OCI-LY7 (cell line): ENCODE measurements at regions not wholly inside any gene's neighbourhood (a gene's known extent, or its start where the extent isn't known, plus 50 kb on each side); places are given as distances from the start of the nearest gene placed in this dataset.
A peak's percentile ranks its signal among the peaks of the same experiment; 100 is the strongest.

Experiments used
- BruUV-seq: library from RNA; stranded (reverse); fragments of 400-500 nt; replicated peaks from 2 replicates; lab custom pipeline; 2021; lab: Mats Ljungman, UMichigan
- CTCF ChIA-PET: fragments of 300-600 bp; sonication (Branson Sonifier 250); formaldehyde crosslinking; loops from one replicate; lab custom pipeline; 2022; ENCODE audit warnings: antibody characterized with exemption; ENCODE audit not compliant: unreplicated experiment; lab: Charles Lee
- POLR2A ChIA-PET: fragments of 300-600 bp; sonication (Branson Sonifier 250); formaldehyde crosslinking; loops from one replicate; lab custom pipeline; 2022; ENCODE audit warnings: antibody characterized with exemption; lab: Charles Lee
- DNase-seq: peaks from one replicate; pipeline ENCODE4 v3.0.0-alpha.2; 2015; ENCODE audit warnings: low spot score
- H2AFZ ChIP-seq: fragments of 200-600 bp; sonication (generic), shearing (Covaris generic); 2 replicates; pipeline ENCODE4 v1.6.1; 2014; ENCODE audit warnings: mild to moderate bottlenecking, antibody characterized with exemption, low read length, moderate library complexity
- H3K27ac ChIP-seq: fragments of 200-600 bp; sonication (generic); 2 replicates; pipeline ENCODE4 v1.5.1; 2014; ENCODE audit warnings: mixed run types, low read depth, mild to moderate bottlenecking, moderate library complexity, low read length, inconsistent platforms; ENCODE audit not compliant: poor library complexity, severe bottlenecking
- H3K36me3 ChIP-seq: fragments of 200-600 bp; sonication (generic); 2 replicates; pipeline ENCODE4 v1.6.1; 2014; ENCODE audit warnings: mild to moderate bottlenecking, antibody characterized with exemption, low read length, moderate library complexity, mixed read lengths; ENCODE audit not compliant: insufficient read depth
- H3K4me1 ChIP-seq: fragments of 200-600 bp; sonication (generic); 2 replicates; pipeline ENCODE4 v1.5.1; 2014; ENCODE audit warnings: mild to moderate bottlenecking, low read length; ENCODE audit not compliant: insufficient read depth, poor library complexity, severe bottlenecking
- H3K4me2 ChIP-seq: fragments of 200-600 bp; sonication (generic); 2 replicates; pipeline ENCODE4 v1.6.1; 2014; ENCODE audit warnings: mild to moderate bottlenecking, low read length
- H3K4me3 ChIP-seq: fragments of 200-600 bp; sonication (generic); 2 replicates; pipeline ENCODE4 v1.5.1; 2014; ENCODE audit warnings: mild to moderate bottlenecking, low read depth, low read length; ENCODE audit not compliant: poor library complexity, severe bottlenecking
- H3K79me2 ChIP-seq: fragments of 200-600 bp; sonication (generic); 2 replicates; pipeline ENCODE4 v1.6.1; 2016; ENCODE audit warnings: low read depth, mild to moderate bottlenecking, low read length, moderate library complexity, mixed read lengths; ENCODE audit not compliant: insufficient read depth
- H3K9me2 ChIP-seq: fragments of 200-600 bp; sonication (generic); 2 replicates; pipeline ENCODE4 v1.6.1; 2016; ENCODE audit warnings: mild to moderate bottlenecking, low read length, mixed read lengths; ENCODE audit not compliant: insufficient read depth
- H3K9me3 ChIP-seq: fragments of 200-600 bp; sonication (generic); 2 replicates; pipeline ENCODE4 v1.6.1; 2014; ENCODE audit warnings: mild to moderate bottlenecking, mixed run types, low read length, mixed read lengths
- H4K20me1 ChIP-seq: fragments of 200-600 bp; sonication (generic); 2 replicates; pipeline ENCODE4 v1.6.1; 2014; ENCODE audit warnings: mild to moderate bottlenecking, antibody characterized with exemption, low read length, moderate library complexity, mixed read lengths; ENCODE audit not compliant: insufficient read depth
- EZH2phosphoT487 ChIP-seq: fragments of 200-600 bp; sonication (generic); IDR thresholded peaks from 2 replicates; pipeline ENCODE4 v1.6.1; 2018; ENCODE audit warnings: low read depth, borderline replicate concordance, mild to moderate bottlenecking, mixed run types, antibody characterized with exemption, low read length, moderate library complexity, mixed read lengths
- intact Hi-C: fragments of 100-400 bp; cut with micrococcal nuclease; formaldehyde crosslinking; loops from one replicate; pipeline ENCODE4 v1.10.0; 2022; ENCODE audit not compliant: unreplicated experiment
- TF ChIP-seq, protein P1 (sequence below): fragments of 200-600 bp; sonication (generic); conservative IDR thresholded peaks from 2 replicates; pipeline ENCODE4 v1.5.1; 2014; ENCODE audit warnings: mild to moderate bottlenecking, antibody characterized with exemption, low read length, moderate library complexity, mixed read lengths

DNA sequence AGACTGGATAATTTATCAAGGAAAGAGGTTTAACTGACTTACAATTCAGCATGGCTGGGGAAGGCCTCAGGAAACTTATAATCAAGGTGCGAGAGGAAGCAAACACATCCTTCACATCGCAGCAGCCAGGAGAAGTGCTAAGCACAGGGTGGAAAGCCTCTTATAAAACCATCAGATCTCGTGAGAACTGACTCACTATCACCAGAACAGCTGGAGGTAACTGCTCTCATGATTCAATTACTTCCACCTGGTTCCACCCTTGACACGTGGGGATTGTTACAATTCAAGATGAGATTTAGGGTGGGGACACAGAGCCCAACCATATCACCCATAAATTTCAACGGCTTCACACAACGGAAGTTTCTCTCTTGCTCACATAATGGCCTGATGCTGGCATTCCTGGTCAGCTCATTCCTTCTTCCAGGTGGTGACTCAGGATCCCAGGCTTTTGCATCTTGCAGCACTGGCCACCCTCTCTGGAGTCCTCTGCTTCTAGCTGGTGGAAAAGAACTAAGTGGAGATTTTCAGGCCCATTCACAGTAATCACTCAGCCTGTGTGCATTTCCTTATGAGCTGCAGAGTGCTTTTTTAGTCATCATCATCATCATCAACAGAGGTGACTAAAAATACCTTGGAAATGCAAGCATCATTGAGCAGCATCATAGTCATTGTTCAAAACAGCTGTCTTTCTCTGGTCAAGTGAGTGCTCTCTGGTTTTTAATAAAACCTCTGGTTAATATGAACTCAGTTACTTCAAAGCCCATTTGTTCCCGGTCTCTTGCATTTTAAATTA, 308.1 kb downstream of the SFMBT2 start:
- Histone ChIP-seq H3K79me2 (no peaks in the 10 kb centered on the region), H3K4me3 (peak overlapping the region; percentile 17), H3K4me2 (peak overlapping the region; percentile 60), H3K27ac (peak overlapping the region; percentile 46), H3K9me2 (no peaks in the 10 kb centered on the region), H3K36me3 (no peaks in the 10 kb centered on the region), H3K4me1 (peaks cover 19% of the 10 kb centered on the region), H4K20me1 (no peaks in the 10 kb centered on the region), H2AFZ (peak overlapping the region; percentile 67), H3K9me3 (no peaks in the 10 kb centered on the region)
- DNase-seq, result peak; percentile 60
- POLR2A ChIA-PET, result interaction anchor here (0.6 to 1.0 kb wide), 4 partner anchors 9 to 174 kb away, joined by 3 to 4 read pairs (median 3); no protein-coding TSS in a partner anchor
- intact Hi-C loops, result no loop called here
- no TSS peak for BruUV-seq
- CTCF ChIA-PET, result no interaction called here
- TF ChIP-seq, protein P1, sequence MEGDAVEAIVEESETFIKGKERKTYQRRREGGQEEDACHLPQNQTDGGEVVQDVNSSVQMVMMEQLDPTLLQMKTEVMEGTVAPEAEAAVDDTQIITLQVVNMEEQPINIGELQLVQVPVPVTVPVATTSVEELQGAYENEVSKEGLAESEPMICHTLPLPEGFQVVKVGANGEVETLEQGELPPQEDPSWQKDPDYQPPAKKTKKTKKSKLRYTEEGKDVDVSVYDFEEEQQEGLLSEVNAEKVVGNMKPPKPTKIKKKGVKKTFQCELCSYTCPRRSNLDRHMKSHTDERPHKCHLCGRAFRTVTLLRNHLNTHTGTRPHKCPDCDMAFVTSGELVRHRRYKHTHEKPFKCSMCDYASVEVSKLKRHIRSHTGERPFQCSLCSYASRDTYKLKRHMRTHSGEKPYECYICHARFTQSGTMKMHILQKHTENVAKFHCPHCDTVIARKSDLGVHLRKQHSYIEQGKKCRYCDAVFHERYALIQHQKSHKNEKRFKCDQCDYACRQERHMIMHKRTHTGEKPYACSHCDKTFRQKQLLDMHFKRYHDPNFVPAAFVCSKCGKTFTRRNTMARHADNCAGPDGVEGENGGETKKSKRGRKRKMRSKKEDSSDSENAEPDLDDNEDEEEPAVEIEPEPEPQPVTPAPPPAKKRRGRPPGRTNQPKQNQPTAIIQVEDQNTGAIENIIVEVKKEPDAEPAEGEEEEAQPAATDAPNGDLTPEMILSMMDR, result no peak
- no peak for TF ChIP-seq EZH2phosphoT487

- Histone ChIP-seq H3K9me2 (no peaks in the 10 kb centered on the region), H3K79me2 (no peaks in the 10 kb centered on the region), H3K36me3 (no peaks in the 10 kb centered on the region), H3K4me3 (no peak overlapping the region), H3K27ac (no peak overlapping the region), H3K4me1 (peaks cover 19% of the 10 kb centered on the region), H2AFZ (peak overlapping the region; percentile 67; the same call in 1 of the 2 replicates), H3K4me2 (peak overlapping the region; percentile 60; the same call in 1 of the 2 replicates), H4K20me1 (no peaks in the 10 kb centered on the region), H3K9me3 (no peaks in the 10 kb centered on the region)
- ChIA-PET CTCF (no interaction called here), POLR2A (interaction anchor here (0.8 to 1.0 kb wide), 3 partner anchors 11 to 20 kb away, joined by 3 to 5 read pairs (median 3); no protein-coding TSS in a partner anchor)
- no peak for DNase-seq
- TSS peak; percentile 62 for BruUV-seq
- intact Hi-C loops, result no loop called here
- TF ChIP-seq, protein P1, result no peak
- TF ChIP-seq EZH2phosphoT487, result no peak
Observed at GRCh38 chr10:7102084-7102483, 308.8 kb downstream of the SFMBT2 start.

GRCh38 chr10:7101451-7101850, 309.4 kb downstream of the SFMBT2 start:
- CTCF ChIA-PET, result no interaction called here
- no peak overlapping the region for H3K4me2 ChIP-seq
- no peaks in the 10 kb centered on the region for H3K79me2 ChIP-seq
- DNase-seq, result no peak
- H3K9me3 ChIP-seq, result no peaks in the 10 kb centered on the region
- no peak for TF ChIP-seq EZH2phosphoT487
- TF ChIP-seq, protein P1, result no peak
- no peak overlapping the region for H3K4me3 ChIP-seq
- POLR2A ChIA-PET, result interaction anchor here (0.6 to 0.9 kb wide), 4 partner anchors 9 to 65 kb away, joined by 3 to 5 read pairs (median 3); no protein-coding TSS in a partner anchor
- H4K20me1 ChIP-seq, result no peaks in the 10 kb centered on the region
- H2AFZ ChIP-seq, result peak overlapping the region; percentile 22; the same call in 1 of the 2 replicates
- H3K4me1 ChIP-seq, result peaks cover 19% of the 10 kb centered on the region
- no peaks in the 10 kb centered on the region for H3K36me3 ChIP-seq
- intact Hi-C loops, result no loop called here
- H3K9me2 ChIP-seq, result no peaks in the 10 kb centered on the region
- BruUV-seq, result no TSS peak
- H3K27ac ChIP-seq, result no peak overlapping the region
